Body of pancreas (tissue), 4 donors: ENCODE measurements at regions not wholly inside any gene's neighbourhood (a gene's known extent, or its start where the extent isn't known, plus 50 kb on each side); places are given as distances from the start of the nearest gene placed in this dataset.

Experiments
- CTCF ChIP-seq, 7 experiments: fragments of 450-650 bp in 4 of 7; fragments of 200-600 bp in 3 of 7; sonication (generic) in 3 of 7; IDR thresholded peaks; one replicate each; pipeline ENCODE4 v1.5.1; 2016 to 2019; ENCODE audit warnings: antibody characterized with exemption in 7 of 7
- POLR2A ChIP-seq, 3 donors: fragments of 450-650 bp; IDR thresholded peaks; one replicate each; pipeline ENCODE4 v1.6.1; 2016; ENCODE audit warnings: antibody characterized with exemption in 3 of 3, mild to moderate bottlenecking in 2 of 3

- no peak for TF ChIP-seq POLR2A (IDR thresholded peaks at IDR 0.05)
- TF ChIP-seq CTCF (IDR thresholded peaks at IDR 0.05) = no peak
Measured at GRCh38 chr6:125489579-125490285, 188.0 kb upstream of the HDDC2 start.
